ENCODE measurements at regions not wholly inside any gene's neighbourhood (a gene's known extent, or its start where the extent isn't known, plus 50 kb on each side); places are given as distances from the start of the nearest gene placed in this dataset.

DNA sequence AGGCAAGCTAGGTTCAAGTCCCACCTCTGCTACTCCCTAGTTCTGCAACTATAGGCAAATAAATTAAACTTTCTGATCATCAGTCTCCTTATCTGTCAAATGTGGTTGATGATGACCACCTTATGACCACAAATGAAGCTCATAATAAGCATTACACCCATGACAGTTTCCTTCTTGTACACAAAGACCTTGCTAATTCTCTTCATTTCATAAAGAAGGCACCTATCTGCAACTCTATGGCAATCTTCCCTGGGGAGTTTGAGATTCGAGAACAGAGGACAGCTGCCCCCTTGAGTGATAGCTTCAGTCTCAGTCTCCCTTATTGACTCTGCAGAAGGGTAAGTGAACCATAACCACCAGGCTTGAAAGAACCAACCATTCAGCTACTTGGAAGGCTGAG is 503.1 kb upstream of the DAB1 start:
- no peak overlapping the region for H3K9ac ChIP-seq (ENCODE audit: low read depth, low read length)
- H3K4me1 ChIP-seq (ENCODE audit: control insufficient read depth, insufficient read depth, low read length): peaks cover 8% of the 10 kb centered on the region
- no peak overlapping the region for H3K4me3 ChIP-seq (ENCODE audit: low read depth, low read length)
- H3K36me3 ChIP-seq (ENCODE audit: control insufficient read depth, insufficient read depth, low read length): no peaks in the 10 kb centered on the region
- H3K27me3 ChIP-seq (ENCODE audit: control insufficient read depth, insufficient read depth, low read length): no peaks in the 10 kb centered on the region
- H3K9me3 ChIP-seq (ENCODE audit: control insufficient read depth, insufficient read depth, low read length): no peaks in the 10 kb centered on the region

DNA sequence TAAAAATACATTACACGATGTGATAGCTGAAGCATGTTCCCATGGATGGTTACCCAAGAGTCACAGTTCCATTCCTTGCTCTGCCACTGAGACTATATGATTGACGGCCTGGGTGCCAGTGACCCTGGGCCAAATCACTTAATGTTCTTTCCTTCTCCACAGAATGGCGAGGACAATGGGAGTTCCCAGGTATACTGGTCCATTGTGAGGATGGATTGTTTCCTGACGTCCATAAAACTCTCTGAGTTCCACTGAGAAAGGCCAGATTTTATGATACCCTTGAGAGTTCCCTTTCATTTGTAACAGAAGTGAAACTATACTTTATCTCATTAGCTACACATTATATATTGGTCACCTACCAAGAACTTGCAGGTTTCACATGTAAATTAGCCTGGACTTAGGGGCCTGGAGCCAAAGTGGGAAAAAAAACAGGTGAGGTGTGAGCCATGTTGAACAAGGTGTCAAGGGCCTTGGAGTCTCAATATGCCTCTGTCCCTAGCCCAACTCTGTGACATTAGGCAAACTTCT is 502.2 kb upstream of the DAB1 start:
- no peaks in the 10 kb centered on the region for H3K36me3 ChIP-seq (ENCODE audit: control insufficient read depth, insufficient read depth, low read length)
- H3K27me3 ChIP-seq (ENCODE audit: control insufficient read depth, insufficient read depth, low read length): no peaks in the 10 kb centered on the region
- no peak overlapping the region for H3K9ac ChIP-seq (ENCODE audit: low read depth, low read length)
- H3K4me3 ChIP-seq (ENCODE audit: low read depth, low read length): no peak overlapping the region
- peaks cover 8% of the 10 kb centered on the region for H3K4me1 ChIP-seq (ENCODE audit: control insufficient read depth, insufficient read depth, low read length)
- no peaks in the 10 kb centered on the region for H3K9me3 ChIP-seq (ENCODE audit: control insufficient read depth, insufficient read depth, low read length)

DNA sequence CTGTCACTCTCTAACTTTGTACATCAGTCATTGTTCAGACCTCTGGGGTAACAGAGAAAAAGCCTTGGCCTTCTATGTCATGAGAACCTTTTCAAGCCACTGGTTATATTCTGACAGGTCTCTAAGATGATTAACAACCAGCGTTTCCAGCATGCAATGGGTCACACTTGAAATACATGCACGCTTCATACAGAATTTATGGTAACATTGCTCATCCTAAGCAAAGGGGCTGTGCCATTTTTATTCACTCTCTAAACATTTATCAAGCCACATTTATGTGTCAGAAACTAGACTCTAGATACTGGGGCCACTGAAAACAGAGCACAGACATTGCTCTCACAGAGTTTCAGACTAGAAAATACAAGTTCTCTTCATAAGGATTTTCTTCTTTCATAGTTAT is 501.4 kb upstream of the DAB1 start:
- Histone ChIP-seq H3K9ac (ENCODE audit: low read depth, low read length) (no peak overlapping the region), H3K9me3 (ENCODE audit: control insufficient read depth, insufficient read depth, low read length) (no peaks in the 10 kb centered on the region), H3K27me3 (ENCODE audit: control insufficient read depth, insufficient read depth, low read length) (no peaks in the 10 kb centered on the region), H3K4me3 (ENCODE audit: low read depth, low read length) (no peak overlapping the region), H3K36me3 (ENCODE audit: control insufficient read depth, insufficient read depth, low read length) (no peaks in the 10 kb centered on the region), H3K4me1 (ENCODE audit: control insufficient read depth, insufficient read depth, low read length) (peaks cover 8% of the 10 kb centered on the region)

DNA sequence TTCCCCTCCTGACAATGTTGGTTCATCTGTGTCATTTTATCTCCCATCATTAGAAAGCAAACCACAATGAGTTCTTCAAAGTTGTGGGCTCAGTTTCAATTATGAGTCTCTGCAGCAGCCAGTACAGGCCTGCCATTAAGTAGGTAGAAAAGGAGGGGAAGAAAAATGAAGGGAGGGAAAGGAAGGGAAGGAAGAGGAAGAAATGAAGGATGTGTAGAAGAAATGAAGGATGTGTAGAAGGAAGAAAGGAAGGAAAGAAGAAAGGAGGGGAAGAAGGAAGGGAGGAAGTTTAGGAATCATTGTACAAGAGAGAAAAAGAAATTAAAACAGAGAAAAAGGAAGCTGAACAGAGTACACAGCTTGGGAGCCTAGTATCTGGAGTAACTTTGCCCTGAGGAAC is 498.3 kb upstream of the DAB1 start:
- Histone ChIP-seq H3K9ac (ENCODE audit: low read depth, low read length) (no peak overlapping the region), H3K27me3 (ENCODE audit: control insufficient read depth, insufficient read depth, low read length) (no peaks in the 10 kb centered on the region), H3K36me3 (ENCODE audit: control insufficient read depth, insufficient read depth, low read length) (no peaks in the 10 kb centered on the region), H3K4me1 (ENCODE audit: control insufficient read depth, insufficient read depth, low read length) (peaks cover 3% of the 10 kb centered on the region), H3K9me3 (ENCODE audit: control insufficient read depth, insufficient read depth, low read length) (no peaks in the 10 kb centered on the region), H3K4me3 (ENCODE audit: low read depth, low read length) (no peak overlapping the region)

DNA sequence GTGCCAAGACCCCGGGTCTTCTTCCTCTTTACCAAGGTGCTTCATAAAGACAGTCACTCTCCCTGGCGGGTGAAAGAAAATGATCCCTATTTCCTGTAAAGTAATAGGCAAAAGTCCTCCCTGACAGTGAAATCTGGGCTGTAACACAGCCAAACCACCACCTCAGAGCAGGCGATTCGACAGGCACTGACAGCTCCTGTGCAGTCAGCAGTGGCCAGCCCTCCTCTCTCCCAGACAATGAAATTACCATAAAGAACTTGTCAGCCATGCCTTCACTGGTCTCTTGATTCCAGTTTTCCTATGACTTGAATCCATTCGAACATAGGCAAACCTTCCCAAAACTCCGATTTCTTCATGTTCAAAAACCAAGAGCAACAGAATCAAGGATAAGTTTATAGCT is 492.2 kb upstream of the DAB1 start:
- Histone ChIP-seq H3K4me1 (ENCODE audit: control insufficient read depth, insufficient read depth, low read length) (no peaks in the 10 kb centered on the region), H3K36me3 (ENCODE audit: control insufficient read depth, insufficient read depth, low read length) (no peaks in the 10 kb centered on the region), H3K9ac (ENCODE audit: low read depth, low read length) (no peak overlapping the region), H3K4me3 (ENCODE audit: low read depth, low read length) (no peak overlapping the region), H3K27me3 (ENCODE audit: control insufficient read depth, insufficient read depth, low read length) (no peaks in the 10 kb centered on the region), H3K9me3 (ENCODE audit: control insufficient read depth, insufficient read depth, low read length) (no peaks in the 10 kb centered on the region)

DNA sequence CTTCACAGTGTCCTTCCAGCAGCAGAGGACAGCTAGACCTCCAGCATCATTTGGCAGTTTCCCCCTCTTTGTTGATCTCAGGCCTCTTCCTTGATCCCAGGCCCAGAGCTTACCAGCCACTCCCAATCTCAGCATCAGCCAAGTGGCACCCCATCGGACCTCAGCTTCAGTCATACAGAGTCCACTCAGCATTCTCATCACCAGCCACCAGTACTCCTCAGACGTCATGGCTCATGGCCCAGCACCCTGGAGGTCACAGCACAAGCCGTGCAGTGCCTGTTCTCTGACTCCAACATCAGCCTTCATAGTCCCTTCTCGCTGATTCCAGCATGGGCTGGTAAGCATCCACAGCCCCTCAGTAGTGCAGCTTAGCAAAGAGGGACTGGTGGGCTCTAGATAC is 487.6 kb upstream of the DAB1 start:
- no peaks in the 10 kb centered on the region for H3K27me3 ChIP-seq (ENCODE audit: control insufficient read depth, insufficient read depth, low read length)
- no peaks in the 10 kb centered on the region for H3K4me1 ChIP-seq (ENCODE audit: control insufficient read depth, insufficient read depth, low read length)
- H3K4me3 ChIP-seq (ENCODE audit: low read depth, low read length): no peak overlapping the region
- H3K36me3 ChIP-seq (ENCODE audit: control insufficient read depth, insufficient read depth, low read length): no peaks in the 10 kb centered on the region
- H3K9ac ChIP-seq (ENCODE audit: low read depth, low read length): no peak overlapping the region
- no peaks in the 10 kb centered on the region for H3K9me3 ChIP-seq (ENCODE audit: control insufficient read depth, insufficient read depth, low read length)

DNA sequence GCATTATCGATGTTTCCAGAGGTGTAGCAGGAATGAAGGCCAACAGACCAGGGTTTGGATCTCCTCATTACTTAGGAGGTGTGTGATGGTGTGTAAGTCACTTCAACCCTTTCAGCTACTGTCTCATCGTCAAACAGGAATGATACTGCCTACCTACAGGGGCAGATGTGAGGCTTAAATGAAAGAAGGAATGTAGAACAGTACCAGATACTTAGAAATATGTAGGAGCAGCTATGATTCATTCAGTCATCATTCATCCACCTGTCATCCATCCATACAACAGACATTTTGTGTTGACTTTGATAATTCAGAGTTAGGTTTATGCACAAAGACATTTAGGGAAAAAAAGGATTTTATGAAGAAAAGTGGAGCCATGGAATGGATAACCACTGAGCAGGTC is 486.9 kb upstream of the DAB1 start:
- Histone ChIP-seq H3K4me1 (ENCODE audit: control insufficient read depth, insufficient read depth, low read length) (no peaks in the 10 kb centered on the region), H3K27me3 (ENCODE audit: control insufficient read depth, insufficient read depth, low read length) (no peaks in the 10 kb centered on the region), H3K9ac (ENCODE audit: low read depth, low read length) (no peak overlapping the region), H3K9me3 (ENCODE audit: control insufficient read depth, insufficient read depth, low read length) (no peaks in the 10 kb centered on the region), H3K36me3 (ENCODE audit: control insufficient read depth, insufficient read depth, low read length) (no peaks in the 10 kb centered on the region), H3K4me3 (ENCODE audit: low read depth, low read length) (no peak overlapping the region)

DNA sequence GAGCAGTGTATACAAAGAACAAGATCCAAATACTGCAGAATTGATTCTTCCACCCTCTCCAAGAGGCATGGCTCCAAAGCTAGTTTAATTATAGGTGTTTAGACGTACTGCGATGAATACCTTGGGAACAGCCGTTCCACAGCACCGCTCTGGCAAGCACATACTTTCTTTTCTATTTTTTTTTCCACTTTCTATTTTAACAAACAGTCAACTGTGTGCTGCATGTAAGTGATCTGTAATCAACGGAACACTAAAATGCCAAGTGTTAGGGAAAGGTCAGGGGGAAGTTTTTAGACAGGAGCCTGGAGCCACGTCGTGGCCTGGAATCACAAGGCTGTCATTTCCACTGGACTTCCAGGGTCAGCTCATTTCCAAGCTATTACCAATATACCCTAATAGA is 486.4 kb upstream of the DAB1 start:
- H3K9ac ChIP-seq (ENCODE audit: low read depth, low read length): no peak overlapping the region
- H3K36me3 ChIP-seq (ENCODE audit: control insufficient read depth, insufficient read depth, low read length): no peaks in the 10 kb centered on the region
- no peaks in the 10 kb centered on the region for H3K9me3 ChIP-seq (ENCODE audit: control insufficient read depth, insufficient read depth, low read length)
- H3K27me3 ChIP-seq (ENCODE audit: control insufficient read depth, insufficient read depth, low read length): no peaks in the 10 kb centered on the region
- H3K4me3 ChIP-seq (ENCODE audit: low read depth, low read length): no peak overlapping the region
- H3K4me1 ChIP-seq (ENCODE audit: control insufficient read depth, insufficient read depth, low read length): no peaks in the 10 kb centered on the region

DNA sequence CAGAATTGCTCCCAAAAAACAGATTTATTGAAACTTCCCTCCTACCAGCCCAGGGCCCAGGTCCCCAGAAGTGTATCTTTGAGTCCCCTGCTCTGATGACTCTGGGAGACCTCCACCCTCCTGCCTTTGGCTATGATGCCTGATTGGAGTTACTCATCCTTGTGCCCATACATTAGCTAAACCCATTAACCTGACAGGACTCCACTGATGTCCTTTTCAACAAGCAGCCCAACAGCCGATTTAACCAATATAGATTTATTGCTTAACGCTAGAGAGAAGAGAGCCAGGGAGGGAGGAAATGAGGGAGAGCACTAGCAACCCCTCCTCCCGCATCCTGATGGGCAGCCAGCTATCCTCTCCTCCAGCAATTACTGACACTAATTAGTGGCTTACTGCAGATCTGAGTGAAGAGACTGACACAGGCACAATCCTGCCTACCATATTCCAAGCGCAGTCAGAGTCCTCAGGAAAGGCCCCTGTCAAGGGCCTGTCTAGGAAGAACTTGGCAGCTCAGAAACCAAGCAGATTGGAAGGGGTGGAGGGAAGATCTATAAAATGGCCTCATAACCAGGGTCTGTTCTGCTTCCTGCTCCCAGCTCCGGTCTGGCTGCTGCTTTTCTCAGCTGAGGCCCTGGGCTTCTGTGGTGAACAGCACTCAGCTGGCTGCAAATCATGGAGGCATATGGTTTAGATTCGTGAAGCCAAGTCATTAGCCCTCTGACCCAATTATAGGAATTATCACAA is 484.5 kb upstream of the DAB1 start:
- Histone ChIP-seq H3K4me1 (ENCODE audit: control insufficient read depth, insufficient read depth, low read length) (no peaks in the 10 kb centered on the region), H3K27me3 (ENCODE audit: control insufficient read depth, insufficient read depth, low read length) (no peaks in the 10 kb centered on the region), H3K9me3 (ENCODE audit: control insufficient read depth, insufficient read depth, low read length) (no peaks in the 10 kb centered on the region), H3K36me3 (ENCODE audit: control insufficient read depth, insufficient read depth, low read length) (no peaks in the 10 kb centered on the region), H3K4me3 (ENCODE audit: low read depth, low read length) (no peak overlapping the region), H3K9ac (ENCODE audit: low read depth, low read length) (no peak overlapping the region)

DNA sequence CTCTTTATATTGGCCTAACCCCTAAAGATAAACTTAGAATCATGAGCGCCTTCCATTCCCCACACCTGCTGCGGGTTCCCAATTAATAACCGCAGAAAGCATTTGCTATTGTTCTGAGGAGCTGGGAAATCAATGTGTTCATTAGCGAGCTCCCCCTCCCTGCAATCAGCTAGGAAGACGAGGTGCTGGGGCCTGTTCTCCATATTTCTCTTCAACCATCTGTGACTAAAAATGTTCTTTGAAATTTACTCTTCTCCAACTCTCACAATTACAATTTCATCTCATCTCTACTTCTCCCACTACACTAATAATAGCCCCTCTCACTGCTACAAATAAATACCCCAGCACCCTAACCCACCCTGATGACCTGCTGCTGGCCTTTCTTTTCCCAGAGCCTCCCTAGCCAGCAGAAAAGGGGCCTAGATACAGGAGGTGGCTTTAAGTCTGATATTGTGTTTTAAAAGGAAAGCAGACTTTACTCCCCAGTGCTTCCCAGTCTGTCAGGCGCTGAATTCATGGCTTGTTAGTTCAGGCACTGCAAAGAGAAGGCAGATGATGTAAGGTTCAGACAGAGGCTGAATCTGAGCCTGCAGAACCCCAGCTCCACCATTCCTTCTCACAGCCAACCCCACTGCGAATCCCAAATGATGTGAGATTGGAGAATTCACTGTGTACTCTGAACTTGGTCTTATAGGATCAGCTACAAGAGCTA is 477.5 kb upstream of the DAB1 start:
- Histone ChIP-seq H3K9me3 (ENCODE audit: control insufficient read depth, insufficient read depth, low read length) (no peaks in the 10 kb centered on the region), H3K27me3 (ENCODE audit: control insufficient read depth, insufficient read depth, low read length) (no peaks in the 10 kb centered on the region), H3K9ac (ENCODE audit: low read depth, low read length) (no peak overlapping the region), H3K4me3 (ENCODE audit: low read depth, low read length) (no peak overlapping the region), H3K36me3 (ENCODE audit: control insufficient read depth, insufficient read depth, low read length) (no peaks in the 10 kb centered on the region), H3K4me1 (ENCODE audit: control insufficient read depth, insufficient read depth, low read length) (no peaks in the 10 kb centered on the region)

DNA sequence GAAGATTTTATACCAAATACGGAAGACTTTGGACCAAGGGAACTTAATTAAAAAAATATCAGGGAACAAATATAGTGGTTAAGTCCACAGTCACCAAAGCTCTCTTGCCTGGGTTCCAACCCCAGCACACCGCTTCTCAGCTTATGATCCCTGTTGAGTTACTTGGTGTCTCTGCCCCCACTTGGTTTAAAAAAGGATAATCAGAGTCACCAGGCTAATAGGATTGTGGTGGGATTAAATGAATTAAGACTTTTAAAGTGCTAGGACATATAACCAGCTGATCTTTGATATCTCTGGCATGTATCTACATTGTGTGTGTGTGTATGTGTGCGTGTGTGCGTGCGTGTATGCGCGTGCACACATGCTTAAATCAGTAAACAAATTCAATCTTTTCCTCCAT is 474.7 kb upstream of the DAB1 start:
- Histone ChIP-seq H3K36me3 (ENCODE audit: control insufficient read depth, insufficient read depth, low read length) (no peaks in the 10 kb centered on the region), H3K9me3 (ENCODE audit: control insufficient read depth, insufficient read depth, low read length) (no peaks in the 10 kb centered on the region), H3K9ac (ENCODE audit: low read depth, low read length) (no peak overlapping the region), H3K4me3 (ENCODE audit: low read depth, low read length) (no peak overlapping the region), H3K27me3 (ENCODE audit: control insufficient read depth, insufficient read depth, low read length) (no peaks in the 10 kb centered on the region), H3K4me1 (ENCODE audit: control insufficient read depth, insufficient read depth, low read length) (peaks cover 6% of the 10 kb centered on the region)

DNA sequence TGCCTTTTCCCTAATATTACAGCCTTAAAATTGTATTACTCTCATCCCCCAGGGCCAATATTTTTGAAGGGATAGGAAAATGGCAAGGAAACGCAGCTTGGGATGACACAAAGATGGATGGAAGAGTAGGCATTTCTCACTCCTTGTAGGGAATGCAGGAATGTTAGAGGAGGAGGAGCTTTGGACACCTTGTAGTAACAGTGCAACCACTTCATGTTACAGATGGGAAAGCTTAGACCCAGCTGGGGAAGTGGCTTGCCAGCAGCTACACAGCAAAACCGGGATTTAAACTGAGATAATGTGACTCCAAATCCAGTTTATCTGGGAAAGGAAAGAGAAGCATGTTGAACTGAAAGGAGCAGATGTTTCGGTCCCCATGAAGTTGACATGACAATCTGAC is 473.7 kb upstream of the DAB1 start:
- no peaks in the 10 kb centered on the region for H3K9me3 ChIP-seq (ENCODE audit: control insufficient read depth, insufficient read depth, low read length)
- no peak overlapping the region for H3K4me3 ChIP-seq (ENCODE audit: low read depth, low read length)
- peaks cover 6% of the 10 kb centered on the region for H3K4me1 ChIP-seq (ENCODE audit: control insufficient read depth, insufficient read depth, low read length)
- no peak overlapping the region for H3K9ac ChIP-seq (ENCODE audit: low read depth, low read length)
- no peaks in the 10 kb centered on the region for H3K27me3 ChIP-seq (ENCODE audit: control insufficient read depth, insufficient read depth, low read length)
- no peaks in the 10 kb centered on the region for H3K36me3 ChIP-seq (ENCODE audit: control insufficient read depth, insufficient read depth, low read length)
